ENCODE measurements at regions not wholly inside any gene's neighbourhood (a gene's known extent, or its start where the extent isn't known, plus 50 kb on each side); places are given as distances from the start of the nearest gene placed in this dataset.
A peak's percentile ranks its signal among the peaks of the same experiment; 100 is the strongest.

GRCh38 chr21:31445137-31445536, 101.1 kb upstream of the TIAM1 start:
- no peak overlapping the region for H3K4me3 ChIP-seq (ENCODE audit: low read depth, low read length)
- TF ChIP-seq CTCF (IDR thresholded peaks at IDR 0.05; ENCODE audit: control insufficient read depth, extremely low read depth, insufficient read depth) = no peak
- DNase-seq (ENCODE audit: low read depth) = no peak

- DNase-seq (ENCODE audit: low read depth) = no peak
- no peak for TF ChIP-seq CTCF (IDR thresholded peaks at IDR 0.05; ENCODE audit: control insufficient read depth, extremely low read depth, insufficient read depth)
Measured at GRCh38 chr21:31443736-31444521, 99.9 kb upstream of the TIAM1 start.

GRCh38 chr21:31442339-31442738, 98.3 kb upstream of the TIAM1 start:
- DNase-seq (ENCODE audit: low read depth) = no peak
- no peak overlapping the region for H3K4me3 ChIP-seq (ENCODE audit: low read depth, low read length)
- no peak for TF ChIP-seq CTCF (IDR thresholded peaks at IDR 0.05; ENCODE audit: control insufficient read depth, extremely low read depth, insufficient read depth)

More at GRCh38 chr21:31443736-31444521, 99.9 kb upstream of the TIAM1 start:
- H3K4me3 ChIP-seq (ENCODE audit: low read depth, low read length) = no peak overlapping the region

- no peak overlapping the region for H3K4me3 ChIP-seq (ENCODE audit: low read depth, low read length)
- TF ChIP-seq CTCF (IDR thresholded peaks at IDR 0.05; ENCODE audit: control insufficient read depth, extremely low read depth, insufficient read depth) = no peak
- no peak for DNase-seq (ENCODE audit: low read depth)
Measured at GRCh38 chr21:31429506-31429905, 85.4 kb upstream of the TIAM1 start.

- H3K4me3 ChIP-seq (ENCODE audit: low read depth, low read length) = no peak overlapping the region
- TF ChIP-seq CTCF (IDR thresholded peaks at IDR 0.05; ENCODE audit: control insufficient read depth, extremely low read depth, insufficient read depth) = no peak
- no peak for DNase-seq (ENCODE audit: low read depth)
Measured at GRCh38 chr21:31426235-31426797, 82.3 kb upstream of the TIAM1 start.

GRCh38 chr21:31425138-31425537, 81.1 kb upstream of the TIAM1 start:
- no peak for TF ChIP-seq CTCF (IDR thresholded peaks at IDR 0.05; ENCODE audit: control insufficient read depth, extremely low read depth, insufficient read depth)
- peak; percentile 26 for DNase-seq (ENCODE audit: low read depth)
- H3K4me3 ChIP-seq (ENCODE audit: low read depth, low read length) = no peak overlapping the region

All from LNCaP clone FGC (cell line).